Skin of body (tissue), 1 donor: ENCODE measurements at regions not wholly inside any gene's neighbourhood (a gene's known extent, or its start where the extent isn't known, plus 50 kb on each side); places are given as distances from the start of the nearest gene placed in this dataset.

Experiments
- DNase-seq: peaks from one replicate; lab custom pipeline; 2025; lab: John Stamatoyannopoulos, UW

DNA sequence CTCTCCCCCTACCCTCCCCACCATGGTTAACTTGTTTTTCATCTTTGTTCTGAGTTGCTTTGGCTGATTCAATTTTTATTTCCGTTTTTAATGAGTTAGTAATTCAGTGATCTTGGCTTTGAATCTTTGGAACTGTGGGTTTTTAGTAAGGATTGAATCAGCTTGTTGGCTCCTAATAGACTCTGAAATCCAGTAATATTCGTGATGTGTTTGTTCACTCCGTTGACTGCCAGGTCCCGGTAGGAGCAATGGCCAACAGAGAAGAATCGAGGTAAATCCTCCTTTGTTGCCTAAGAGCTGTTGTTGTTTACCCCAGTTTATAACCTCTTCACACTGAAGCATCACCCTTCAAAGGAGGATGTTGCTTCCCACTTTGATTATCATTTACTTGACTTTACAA, 92.7 kb downstream of the PCSK1 start:
- no peak for DNase-seq

DNA sequence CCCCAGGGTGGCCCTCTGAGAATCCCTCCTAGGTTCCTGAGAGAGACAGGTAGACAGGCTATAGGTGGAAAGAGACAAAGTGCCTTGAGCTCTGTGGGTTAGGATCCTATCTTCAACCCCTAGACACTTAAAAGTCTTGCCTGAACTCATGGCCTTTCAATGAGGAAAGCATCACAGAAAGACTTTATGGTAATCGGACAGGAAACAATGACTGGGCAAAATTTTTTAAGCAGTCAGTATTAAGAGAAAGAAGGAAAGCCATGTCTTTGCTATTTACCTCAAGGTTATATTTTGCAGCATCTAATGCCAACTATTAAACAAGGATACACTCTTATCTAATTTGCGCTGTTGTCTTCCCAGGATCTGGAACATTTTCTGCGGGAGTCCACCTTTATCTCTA, 93.2 kb downstream of the PCSK1 start:
- no peak for DNase-seq

DNA sequence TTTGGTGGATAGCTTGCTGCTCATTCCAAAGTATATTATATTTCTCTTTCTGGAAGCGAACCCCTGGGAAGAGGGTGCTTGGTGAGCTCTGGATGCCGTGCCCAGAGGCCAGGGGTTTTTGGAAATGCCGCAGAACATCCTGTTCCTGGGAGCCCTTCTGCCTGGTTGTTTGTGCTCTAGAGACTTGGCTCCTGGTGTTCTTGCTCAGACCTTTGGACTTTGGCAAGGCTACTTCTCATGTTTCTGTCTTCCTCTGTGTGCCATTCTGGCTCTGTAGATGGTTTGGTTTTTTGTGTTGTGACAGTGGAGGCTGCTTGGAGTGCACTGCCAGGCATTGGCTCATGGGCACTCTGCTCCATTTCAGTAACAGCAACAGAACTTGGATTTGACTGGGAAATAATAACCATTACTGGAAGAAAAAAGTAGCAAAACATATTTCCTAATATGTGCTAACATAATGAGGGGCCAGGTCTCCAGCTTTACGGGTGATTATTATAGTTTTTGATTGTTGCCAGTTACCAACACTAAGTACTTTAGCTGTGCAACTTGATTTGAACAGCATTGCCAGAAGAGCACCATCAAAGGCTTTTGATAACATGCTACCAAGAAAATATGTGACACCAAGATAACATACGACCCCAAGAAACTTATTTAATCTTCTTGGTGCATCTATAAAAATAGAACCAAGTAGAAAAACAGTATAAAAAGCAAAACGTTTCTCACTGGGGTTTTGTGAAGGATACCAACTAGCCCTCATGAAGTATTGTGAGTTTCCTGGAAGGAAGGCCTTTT, 94.2 kb downstream of the PCSK1 start:
- no peak for DNase-seq

DNA sequence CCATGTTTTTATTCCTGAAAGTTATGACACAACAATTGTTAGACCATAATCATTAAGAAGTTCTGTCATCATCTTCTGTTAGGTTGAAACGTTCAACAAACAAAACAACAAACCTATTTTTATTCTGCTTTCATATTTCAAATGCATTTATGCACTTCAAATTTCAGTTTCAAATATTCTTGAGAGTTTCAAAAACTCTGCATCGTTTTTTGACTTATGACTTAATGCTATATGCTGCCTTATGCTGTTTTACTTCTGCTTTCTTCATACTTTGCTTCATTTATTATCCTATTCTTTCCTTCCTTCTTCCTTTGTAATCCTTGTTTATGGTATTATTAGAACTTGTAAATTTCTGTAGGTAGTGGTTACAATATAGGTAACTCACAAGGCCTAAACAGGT, 95.0 kb downstream of the PCSK1 start:
- DNase-seq, result no peak

DNA sequence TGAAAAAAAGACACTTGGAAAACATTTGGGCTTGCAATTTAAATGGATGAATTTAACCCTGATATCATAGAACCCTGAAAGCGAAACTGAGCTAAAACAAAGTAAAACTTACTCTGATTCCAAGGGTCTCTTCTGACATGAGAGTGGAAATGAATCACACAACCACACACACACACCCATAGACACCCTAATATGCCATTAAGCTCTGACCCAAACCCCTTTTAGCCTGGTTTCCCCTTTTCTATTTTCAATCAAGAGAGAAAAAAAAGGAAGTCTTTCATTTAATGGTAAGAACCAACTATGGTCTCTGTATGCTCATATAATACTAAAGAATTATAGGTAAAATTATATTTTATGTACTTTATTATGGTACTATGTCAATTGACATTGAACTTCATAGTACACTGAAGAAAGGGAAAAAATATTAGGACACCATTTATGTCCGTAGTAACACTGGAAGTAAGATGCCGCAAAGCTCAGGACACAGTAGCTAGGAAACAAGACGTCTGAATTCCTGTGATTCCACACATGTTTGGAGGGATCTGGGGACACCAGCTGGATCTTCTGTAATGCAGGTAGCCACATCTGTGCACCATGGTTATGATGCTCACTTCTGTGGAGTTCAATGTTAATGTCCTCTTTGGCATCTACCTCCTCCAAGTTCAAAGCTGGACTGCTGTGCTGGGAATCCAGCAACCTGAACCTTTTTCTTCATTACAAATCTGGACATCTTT, 95.8 kb downstream of the PCSK1 start:
- no peak for DNase-seq

DNA sequence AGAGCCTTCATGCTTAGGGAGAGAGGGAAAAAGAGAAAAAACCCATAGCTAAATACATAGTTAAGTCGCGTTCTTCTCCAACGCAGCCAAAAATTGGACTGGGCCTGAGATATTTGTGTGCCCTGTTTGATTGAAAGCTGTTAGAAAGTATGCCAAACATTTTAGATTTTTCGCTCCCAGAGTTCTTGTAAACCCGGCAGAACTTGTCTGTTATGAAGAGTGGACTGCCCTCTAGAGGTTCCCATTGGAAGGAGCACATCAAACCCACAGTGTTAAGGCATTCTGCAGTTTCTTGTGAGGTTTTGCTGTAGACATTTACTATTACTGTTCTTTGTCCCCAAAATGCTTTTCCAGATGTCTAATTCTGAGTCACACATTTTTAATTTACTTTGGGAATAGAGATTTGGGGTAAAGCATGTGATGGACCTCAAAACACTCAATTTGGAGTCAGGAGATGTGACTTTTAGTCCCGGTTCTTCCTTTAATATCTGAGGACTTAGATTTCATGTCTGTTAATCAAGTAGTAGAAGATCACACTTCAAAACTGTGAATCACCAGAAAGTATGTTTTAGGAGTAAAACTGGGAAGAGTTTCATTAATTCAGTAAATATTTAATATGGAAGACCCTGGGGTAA, 96.6 kb downstream of the PCSK1 start:
- DNase-seq, result peak; percentile 69

DNA sequence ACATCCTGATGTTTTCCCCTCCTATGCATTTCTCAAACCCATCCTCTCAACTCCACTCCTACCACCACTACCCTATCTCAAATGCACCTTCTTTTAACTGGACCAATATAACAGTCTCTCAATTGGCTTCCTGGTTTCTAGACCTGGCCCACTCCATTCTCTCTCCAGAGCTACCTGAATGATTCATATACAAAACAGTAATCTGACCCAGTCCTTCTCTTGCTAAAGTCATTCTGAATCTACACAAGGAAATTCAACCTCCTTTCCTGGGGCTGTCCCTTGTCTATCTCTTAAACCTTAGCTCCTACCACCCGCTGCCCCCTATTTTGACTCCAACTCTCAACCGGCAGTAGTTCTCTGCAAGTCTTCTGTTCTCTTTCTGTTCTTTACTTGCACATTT, 97.2 kb downstream of the PCSK1 start:
- DNase-seq, result no peak

DNA sequence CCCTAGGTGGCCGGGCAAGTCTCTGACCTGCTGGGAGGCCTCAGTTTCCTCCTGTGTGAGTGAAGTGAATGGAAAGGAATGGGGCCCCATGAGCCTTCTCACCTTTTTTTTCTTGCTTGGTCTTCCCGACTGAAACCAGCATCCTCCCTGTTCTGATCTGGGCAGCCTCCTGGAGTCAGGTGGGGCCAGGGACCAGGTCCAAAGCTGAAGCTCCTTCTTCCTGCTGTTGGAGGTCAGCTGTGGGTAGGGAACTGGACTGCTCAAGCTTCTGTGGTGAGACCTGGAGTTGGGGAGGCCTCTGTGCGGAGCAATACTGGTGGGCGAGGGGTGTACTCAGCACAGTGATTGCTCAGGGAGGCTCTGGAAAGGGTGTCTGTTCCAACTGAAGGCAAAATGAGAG, 99.7 kb downstream of the PCSK1 start:
- DNase-seq, result no peak

DNA sequence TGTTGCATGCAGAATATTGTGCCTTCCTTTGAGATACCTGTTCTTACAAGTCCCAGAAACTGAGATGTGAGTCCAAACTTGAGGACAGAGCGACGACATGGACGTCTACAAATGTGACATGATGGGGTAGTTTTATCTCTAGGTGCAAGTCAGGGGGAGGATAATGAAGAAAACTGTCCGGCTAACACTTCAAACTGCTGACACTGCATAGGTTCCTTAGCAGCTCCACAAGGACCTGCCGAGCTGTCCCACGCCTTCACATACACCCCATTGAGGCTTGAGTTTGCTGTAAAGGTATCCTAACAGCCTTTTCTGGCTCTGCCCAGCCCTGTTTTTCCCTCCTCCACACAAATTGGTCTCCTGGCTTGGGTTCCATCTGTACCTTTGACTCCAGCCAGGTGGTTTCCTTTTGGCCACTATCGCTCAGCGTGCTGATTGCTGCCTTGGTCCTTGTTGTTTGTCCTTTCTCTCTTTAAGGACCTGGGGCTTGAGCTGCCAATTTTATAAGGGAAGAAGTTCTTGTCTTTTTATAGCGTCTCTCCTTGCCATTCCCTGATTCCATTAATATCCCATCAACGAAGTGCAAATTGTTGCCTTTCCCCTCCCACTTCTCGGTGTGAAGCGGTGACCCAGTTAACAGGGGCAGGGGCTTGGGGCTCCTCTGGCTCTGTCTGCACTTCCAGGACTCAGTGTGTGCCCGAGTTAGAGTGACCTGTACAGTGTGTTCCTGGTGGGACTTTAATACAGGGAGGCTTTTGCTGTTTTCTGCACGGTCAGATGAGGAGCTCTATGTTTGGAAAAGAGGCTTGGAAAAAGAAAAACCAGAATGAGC, 100.3 kb downstream of the PCSK1 start:
- DNase-seq, result no peak

DNA sequence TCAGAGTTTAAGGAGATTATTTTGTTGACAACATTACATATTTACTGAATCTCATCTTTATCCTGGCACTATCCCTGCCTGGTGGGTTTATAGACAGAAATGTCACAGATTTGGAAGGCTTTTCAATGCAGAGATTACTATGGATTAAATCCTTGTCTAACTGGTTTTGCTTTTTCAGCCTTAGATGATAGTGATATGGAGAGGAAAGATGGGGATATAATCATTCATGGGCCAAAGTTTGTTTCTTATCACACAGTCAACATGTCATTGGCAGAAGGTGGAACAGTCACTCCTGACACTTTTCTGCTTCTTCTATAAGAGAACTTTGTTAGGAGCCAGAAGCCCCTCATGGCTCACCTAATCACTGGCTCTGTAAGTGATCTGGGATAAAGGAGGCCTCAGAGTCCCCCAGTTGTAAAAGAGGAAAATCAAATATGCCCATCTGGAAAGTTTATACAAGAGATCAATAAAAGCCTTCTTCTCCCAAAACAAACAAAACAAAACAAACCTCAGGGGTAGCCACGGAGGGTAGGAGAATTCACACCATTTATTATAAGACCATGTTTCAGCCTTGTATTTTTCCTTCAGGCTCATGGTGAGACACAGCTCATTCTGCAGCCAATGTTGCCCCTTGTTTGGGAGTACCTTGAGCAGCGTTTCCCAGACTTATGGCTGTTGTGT, 101.2 kb downstream of the PCSK1 start:
- DNase-seq, result no peak

DNA sequence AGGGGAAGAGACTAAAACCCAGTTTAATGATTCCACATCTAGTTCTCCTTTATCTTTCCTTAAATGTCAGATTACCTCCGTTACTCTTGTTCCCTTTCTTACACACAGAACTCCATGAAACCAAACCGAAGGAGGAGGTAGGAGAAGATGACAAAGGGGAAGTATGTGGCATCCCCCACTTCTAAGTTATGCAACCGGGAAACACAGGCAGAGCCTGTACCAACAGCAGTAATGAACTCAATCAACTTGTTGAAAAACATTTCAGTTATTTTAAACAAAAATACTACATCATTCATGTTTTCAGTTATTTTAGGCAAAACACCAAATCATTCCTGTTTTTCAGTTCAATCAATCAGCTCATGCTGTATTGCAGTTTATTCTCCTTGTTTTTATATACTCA, 101.8 kb downstream of the PCSK1 start:
- no peak for DNase-seq

DNA sequence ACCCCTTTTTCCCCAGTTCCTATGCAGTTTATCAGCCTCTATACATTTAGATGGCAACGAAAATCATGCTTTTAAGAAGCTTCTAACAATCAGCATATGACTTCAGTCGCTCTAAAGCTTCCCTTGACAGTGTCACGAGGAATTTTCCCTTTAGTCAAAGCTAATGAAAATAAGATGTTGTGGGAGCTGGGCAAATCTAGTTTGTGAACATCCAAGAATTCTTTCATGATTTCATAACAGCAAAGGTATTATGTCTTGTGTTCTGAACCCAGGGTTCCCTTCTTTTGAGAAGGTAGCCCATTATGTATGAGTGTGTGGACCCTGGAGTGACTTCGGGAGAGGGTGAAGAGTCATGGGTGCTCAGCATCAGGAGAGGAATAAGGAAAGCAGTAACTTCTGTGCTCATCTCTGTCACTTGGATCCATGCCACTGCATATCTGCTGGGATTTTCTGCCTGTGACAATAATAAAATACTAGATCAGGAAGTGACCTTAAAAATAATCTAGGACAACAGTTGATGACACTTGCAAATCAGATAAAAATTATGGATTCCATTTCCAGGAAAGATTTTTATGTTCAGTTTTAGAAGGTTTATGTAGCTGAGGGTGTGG, 102.4 kb downstream of the PCSK1 start:
- DNase-seq, result no peak

DNA sequence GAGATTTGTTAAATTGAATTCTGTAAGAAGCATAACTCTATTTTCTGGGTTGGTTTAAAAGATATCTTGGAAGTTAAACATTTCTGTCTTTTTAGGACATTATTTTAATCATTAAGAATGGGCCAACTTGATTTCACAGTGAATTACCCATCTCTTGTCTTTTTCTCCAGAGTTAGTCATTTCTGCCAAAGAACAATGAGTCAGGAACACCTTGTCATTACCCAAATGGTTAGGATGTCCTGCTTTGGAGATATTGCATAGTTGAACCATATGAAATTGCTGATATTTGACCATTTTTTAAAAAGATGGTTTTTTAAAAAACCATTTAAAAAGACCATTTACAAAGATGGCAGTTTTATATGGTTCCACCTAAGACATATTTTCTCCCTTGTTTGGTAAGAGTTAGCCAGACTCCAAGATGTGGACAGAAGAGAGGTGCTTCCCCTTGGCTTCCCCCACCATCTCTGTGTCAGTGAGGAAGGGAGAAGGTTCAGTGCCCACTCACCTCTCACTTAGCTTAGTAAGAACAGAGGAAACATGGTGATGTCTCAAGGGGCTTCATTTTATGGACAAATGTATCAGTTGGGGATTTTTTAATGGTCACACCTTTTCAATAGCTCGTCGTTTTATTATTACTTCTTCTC, 103.0 kb downstream of the PCSK1 start:
- no peak for DNase-seq

DNA sequence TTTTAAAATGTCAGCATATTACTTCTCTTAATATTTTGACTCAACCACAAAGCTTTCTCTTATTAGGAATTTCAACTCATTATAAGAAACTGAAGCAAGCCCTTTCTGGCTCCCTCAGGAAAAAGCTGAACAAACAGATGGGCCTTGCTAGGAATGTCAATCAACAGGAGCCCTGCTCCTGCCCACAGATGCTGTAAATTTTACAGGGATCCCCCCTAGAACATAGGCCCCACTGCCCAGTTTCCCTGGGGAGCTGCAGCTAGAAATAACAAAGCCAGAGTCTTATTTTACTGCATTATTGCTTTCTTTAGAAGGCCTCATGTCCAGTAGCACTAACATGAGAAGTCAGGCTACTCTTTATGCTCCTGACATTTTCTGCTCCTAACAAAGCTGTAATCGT, 103.8 kb downstream of the PCSK1 start:
- no peak for DNase-seq

DNA sequence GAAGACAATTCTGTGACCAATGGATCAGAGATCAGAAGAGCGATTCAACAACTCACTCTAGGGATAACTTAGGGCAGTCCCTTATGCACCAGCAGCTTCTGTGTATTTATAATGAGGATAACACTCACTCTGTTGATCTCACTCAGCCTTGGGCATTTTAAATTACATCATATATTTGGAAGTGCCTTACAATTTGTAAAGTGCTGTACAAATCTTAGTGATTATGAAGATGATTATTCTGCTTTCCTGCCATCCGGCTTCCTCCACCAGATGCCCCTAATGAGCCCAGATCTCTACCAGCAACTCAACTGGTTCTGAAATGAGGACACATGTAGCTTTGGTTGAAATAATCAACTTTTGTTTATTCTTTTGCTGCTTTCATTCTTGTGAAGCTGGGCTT, 105.3 kb downstream of the PCSK1 start:
- DNase-seq, result no peak

DNA sequence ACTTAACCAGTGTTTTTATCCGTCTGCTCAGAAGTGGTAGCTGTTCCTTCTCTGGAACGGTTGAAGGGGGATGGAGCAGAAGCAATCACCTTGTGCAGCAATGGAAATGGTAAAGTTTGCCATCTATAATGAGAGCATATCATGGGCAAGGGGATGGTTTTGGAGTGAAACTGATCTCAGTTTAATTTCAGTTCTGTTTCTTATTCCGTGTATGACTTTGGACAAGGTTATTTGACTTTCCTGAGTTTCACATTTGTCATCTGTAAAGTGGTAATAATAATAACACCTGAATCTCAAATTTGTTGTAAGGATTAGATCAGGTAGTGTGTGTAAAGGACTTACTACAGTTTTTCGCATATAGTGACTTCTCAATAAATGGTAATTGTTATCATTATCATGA, 106.1 kb downstream of the PCSK1 start:
- no peak for DNase-seq

DNA sequence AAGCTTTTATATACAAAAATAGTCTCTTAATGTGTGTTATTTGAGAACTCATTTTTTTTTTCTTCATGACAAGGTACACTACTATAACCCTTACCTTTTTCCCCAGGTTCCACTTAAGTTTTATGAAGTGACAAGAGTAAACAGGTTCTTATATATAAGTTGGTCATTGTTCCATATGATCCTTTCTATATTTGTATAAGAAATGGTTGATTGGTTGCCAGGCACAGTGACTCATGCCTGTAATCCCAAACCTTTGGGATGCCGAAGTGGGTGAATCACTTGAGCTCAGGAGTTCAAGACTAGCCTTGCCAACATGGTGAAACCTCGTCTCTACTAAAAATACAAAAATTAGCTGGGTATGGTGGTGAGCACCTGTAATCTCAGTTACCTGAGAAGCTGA, 108.3 kb downstream of the PCSK1 start:
- DNase-seq, result no peak

DNA sequence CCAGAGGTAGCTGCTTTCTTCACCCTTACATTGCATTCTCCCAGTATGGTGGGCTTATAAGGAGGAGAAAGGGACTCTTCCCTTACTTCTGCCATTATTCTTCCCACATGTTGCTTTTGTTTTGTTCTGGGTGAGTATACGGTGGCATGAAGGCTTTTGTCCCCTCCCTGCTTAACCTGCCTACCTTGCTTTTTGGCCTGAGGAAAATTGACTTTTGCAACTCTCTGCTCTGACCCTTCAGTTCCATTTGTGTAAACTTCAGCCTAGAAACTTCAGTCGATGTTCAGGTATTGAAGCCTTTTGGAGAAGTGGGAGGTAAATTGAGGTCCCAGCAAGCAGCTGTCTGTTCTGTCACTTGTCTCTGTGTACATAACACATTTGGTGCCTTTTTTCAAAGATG, 110.2 kb downstream of the PCSK1 start:
- DNase-seq, result no peak

DNA sequence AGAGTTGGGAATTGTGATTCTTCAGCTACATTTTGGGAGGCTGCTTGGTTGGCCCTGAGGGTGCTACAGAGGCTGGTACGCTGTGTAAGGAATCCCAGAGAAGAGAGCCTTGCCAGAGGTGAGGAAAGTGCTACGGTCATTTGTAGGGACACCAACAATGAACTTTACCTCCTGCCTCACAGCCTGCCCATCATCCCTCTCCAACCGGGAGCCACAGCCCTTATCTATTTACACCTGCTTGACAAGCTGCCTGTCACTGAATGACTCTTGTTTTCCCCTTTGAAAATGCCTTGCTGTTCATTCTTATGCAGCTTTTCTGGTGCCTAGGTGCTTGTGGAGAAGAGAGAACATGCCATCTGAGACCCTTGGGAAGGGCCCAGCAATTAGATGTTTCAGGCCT, 110.8 kb downstream of the PCSK1 start:
- no peak for DNase-seq

DNA sequence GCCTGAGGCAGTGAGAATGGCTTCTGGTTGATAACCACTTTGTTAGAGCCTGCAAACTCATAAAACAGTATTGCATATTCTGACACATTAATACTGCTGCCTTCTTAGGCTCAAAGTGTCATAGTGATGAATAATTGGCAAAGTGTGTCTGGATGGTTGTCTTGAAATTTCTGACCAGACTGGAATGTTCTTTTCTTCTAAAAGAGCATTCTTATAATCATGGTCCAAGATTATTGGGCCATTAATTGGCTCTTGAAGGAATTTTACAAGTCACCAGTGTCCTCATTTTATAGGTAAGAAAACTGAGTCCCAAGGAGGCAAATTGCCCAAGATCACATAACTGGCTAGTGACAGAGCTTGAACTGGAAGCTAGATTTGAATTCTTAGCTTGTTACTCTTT, 111.7 kb downstream of the PCSK1 start:
- DNase-seq, result no peak
